ENCODE measurements at regions not wholly inside any gene's neighbourhood (a gene's known extent, or its start where the extent isn't known, plus 50 kb on each side); places are given as distances from the start of the nearest gene placed in this dataset.

DNA sequence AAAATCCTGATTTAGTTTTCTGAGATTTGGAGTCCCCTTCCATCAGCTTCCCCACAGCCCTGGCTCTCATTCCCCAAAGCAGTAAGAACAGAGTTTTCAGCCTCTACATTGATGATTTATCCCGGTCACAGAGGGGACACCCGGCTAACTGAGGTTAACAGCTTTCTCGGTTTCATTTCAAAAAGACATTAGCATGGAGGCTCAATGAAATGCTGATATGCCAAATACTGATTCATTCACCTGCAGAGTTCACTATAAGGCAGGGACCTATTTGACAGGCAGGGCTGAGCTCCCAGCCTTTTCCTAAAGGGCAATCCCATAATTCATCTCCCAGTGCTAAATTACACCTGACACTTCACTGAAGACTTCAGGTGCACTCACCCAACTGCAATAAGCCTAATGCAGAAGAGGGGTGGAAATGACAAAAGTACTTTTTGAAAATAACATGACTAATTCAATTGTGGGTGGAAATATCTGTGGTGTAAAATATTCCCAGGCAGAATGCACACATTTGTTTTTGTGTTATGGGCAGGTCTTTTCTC is 99.8 kb upstream of the PMFBP1 start:
- TF ChIP-seq, protein P1, sequence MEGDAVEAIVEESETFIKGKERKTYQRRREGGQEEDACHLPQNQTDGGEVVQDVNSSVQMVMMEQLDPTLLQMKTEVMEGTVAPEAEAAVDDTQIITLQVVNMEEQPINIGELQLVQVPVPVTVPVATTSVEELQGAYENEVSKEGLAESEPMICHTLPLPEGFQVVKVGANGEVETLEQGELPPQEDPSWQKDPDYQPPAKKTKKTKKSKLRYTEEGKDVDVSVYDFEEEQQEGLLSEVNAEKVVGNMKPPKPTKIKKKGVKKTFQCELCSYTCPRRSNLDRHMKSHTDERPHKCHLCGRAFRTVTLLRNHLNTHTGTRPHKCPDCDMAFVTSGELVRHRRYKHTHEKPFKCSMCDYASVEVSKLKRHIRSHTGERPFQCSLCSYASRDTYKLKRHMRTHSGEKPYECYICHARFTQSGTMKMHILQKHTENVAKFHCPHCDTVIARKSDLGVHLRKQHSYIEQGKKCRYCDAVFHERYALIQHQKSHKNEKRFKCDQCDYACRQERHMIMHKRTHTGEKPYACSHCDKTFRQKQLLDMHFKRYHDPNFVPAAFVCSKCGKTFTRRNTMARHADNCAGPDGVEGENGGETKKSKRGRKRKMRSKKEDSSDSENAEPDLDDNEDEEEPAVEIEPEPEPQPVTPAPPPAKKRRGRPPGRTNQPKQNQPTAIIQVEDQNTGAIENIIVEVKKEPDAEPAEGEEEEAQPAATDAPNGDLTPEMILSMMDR (IDR thresholded peaks at IDR 0.05), result no peak
- peaks cover 16% of the 10 kb centered on the region for H3K4me1 Mint-ChIP-seq (ENCODE audit: low read depth)
- H3K27me3 Mint-ChIP-seq (ENCODE audit: insufficient read depth), result no peaks in the 10 kb centered on the region
- H3K9me3 Mint-ChIP-seq, result no peaks in the 10 kb centered on the region
- no peaks in the 10 kb centered on the region; the same call in 1 of the 2 replicates for H3K36me3 Mint-ChIP-seq (ENCODE audit: low read depth)
- no peak overlapping the region for H3K27ac Mint-ChIP-seq
- no peak overlapping the region for H3K4me3 Mint-ChIP-seq
- DNase-seq, result no peak

DNA sequence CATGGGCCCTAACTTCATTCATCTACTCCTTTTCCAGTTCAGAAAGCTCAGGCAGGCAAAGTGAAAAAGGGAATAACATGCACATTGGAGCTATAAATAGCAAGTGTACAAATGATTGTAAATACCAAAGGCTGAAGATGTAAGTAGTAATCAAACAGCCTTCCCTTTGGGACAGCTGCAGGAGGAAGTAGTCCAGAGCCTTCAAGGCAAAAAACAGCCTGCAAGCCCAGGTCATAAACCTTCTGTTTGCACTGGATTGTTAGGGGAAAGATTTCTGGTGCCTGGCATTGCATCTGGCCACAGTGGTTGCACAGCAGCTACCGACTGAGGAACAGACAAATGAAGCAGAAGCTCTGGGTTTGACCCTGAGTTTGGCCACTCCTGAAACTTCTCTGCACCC is 98.6 kb upstream of the PMFBP1 start:
- Mint-ChIP-seq H3K4me3 (no peak overlapping the region; the same call in 1 of the 2 replicates), H3K27me3 (ENCODE audit: insufficient read depth) (no peaks in the 10 kb centered on the region), H3K4me1 (ENCODE audit: low read depth) (peaks cover 16% of the 10 kb centered on the region), H3K27ac (no peak overlapping the region), H3K9me3 (no peaks in the 10 kb centered on the region), H3K36me3 (ENCODE audit: low read depth) (no peaks in the 10 kb centered on the region; the same call in 1 of the 2 replicates)
- TF ChIP-seq, protein P1 (IDR thresholded peaks at IDR 0.05), result no peak
- no peak for DNase-seq

DNA sequence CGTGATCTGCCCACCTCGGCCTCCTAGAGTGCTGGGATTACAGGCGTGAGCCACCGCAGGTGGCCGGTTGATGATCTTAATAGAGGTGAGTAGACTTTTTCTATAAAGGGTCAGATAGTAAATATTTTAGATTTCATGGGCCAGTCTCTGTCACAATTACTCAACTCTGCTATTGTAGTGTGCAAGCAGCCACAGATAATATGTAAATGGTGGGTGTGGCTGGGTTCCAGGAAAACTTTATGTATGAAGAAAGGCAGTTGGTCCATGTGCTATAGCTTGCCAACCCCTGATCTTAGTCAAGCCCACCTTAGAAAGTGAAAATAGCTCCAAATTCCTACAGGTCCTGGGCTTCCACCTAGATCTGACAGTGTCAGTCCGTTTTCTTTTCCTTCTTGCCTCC is 94.9 kb upstream of the PMFBP1 start:
- Mint-ChIP-seq H3K4me1 (ENCODE audit: low read depth) (peaks cover 16% of the 10 kb centered on the region), H3K27ac (no peak overlapping the region), H3K9me3 (no peaks in the 10 kb centered on the region), H3K36me3 (ENCODE audit: low read depth) (no peaks in the 10 kb centered on the region; the same call in 1 of the 2 replicates), H3K4me3 (no peak overlapping the region), H3K27me3 (ENCODE audit: insufficient read depth) (no peaks in the 10 kb centered on the region)
- DNase-seq, result no peak
- TF ChIP-seq, protein P1 (IDR thresholded peaks at IDR 0.05), result no peak

DNA sequence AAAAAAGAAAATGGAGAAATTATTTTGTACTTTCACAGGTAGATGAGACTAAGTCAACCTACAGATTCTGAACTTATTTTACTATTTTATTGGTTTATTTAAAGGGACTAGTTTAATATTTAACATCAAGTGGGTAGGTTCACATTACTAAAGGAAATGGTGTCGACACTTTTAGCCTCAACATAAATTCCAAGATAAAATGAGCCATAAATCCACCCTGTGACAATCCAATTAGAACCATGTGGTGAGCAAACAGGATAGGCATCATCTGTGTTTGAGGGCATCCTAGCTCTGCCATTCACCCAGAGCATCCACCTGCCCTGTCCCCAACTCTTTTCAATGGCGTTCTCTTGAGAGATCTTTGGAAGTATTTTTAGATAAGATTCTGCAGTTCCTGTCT is 92.8 kb upstream of the PMFBP1 start:
- Mint-ChIP-seq H3K9me3 (no peaks in the 10 kb centered on the region), H3K27me3 (ENCODE audit: insufficient read depth) (no peaks in the 10 kb centered on the region), H3K27ac (no peak overlapping the region)

DNA sequence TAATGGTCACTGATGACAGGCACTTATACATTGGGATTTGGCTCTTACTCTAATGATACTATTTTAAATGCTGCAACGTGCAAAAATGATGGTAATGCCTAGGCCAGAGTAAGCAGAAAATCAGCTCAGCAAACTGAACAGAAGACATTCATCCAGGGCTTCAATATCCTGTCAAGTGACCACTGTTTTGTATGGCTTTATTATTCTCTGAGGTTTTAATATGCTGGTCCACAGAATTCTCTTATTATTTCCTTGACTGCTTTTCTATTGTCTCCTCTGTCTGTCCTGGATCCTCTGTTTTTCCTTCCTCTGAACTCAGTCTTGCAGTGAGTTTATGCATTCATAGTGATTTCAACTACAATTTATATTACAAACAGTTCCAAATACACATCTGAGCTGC is 90.8 kb upstream of the PMFBP1 start:
- DNase-seq, result no peak

More for the DNA sequence above, 92.8 kb upstream of the PMFBP1 start:
- Mint-ChIP-seq H3K4me1 (ENCODE audit: low read depth) (peaks cover 5% of the 10 kb centered on the region; the same call in 1 of the 2 replicates), H3K36me3 (ENCODE audit: low read depth) (no peaks in the 10 kb centered on the region; the same call in none of the 2 replicates), H3K4me3 (no peak overlapping the region)
- DNase-seq, result no peak
- TF ChIP-seq, protein P1 (IDR thresholded peaks at IDR 0.05), result no peak

More for the DNA sequence above, 90.8 kb upstream of the PMFBP1 start:
- H3K27me3 Mint-ChIP-seq (ENCODE audit: insufficient read depth), result no peaks in the 10 kb centered on the region
- H3K4me1 Mint-ChIP-seq (ENCODE audit: low read depth), result no peaks in the 10 kb centered on the region
- no peaks in the 10 kb centered on the region for H3K9me3 Mint-ChIP-seq
- no peaks in the 10 kb centered on the region; the same call in 1 of the 2 replicates for H3K36me3 Mint-ChIP-seq (ENCODE audit: low read depth)
- H3K27ac Mint-ChIP-seq, result no peak overlapping the region
- TF ChIP-seq, protein P1 (IDR thresholded peaks at IDR 0.05), result no peak
- H3K4me3 Mint-ChIP-seq, result no peak overlapping the region

Measured in HFFc6 (cell line).